ENCODE measurements at regions not wholly inside any gene's neighbourhood (a gene's known extent, or its start where the extent isn't known, plus 50 kb on each side); places are given as distances from the start of the nearest gene placed in this dataset.

DNA sequence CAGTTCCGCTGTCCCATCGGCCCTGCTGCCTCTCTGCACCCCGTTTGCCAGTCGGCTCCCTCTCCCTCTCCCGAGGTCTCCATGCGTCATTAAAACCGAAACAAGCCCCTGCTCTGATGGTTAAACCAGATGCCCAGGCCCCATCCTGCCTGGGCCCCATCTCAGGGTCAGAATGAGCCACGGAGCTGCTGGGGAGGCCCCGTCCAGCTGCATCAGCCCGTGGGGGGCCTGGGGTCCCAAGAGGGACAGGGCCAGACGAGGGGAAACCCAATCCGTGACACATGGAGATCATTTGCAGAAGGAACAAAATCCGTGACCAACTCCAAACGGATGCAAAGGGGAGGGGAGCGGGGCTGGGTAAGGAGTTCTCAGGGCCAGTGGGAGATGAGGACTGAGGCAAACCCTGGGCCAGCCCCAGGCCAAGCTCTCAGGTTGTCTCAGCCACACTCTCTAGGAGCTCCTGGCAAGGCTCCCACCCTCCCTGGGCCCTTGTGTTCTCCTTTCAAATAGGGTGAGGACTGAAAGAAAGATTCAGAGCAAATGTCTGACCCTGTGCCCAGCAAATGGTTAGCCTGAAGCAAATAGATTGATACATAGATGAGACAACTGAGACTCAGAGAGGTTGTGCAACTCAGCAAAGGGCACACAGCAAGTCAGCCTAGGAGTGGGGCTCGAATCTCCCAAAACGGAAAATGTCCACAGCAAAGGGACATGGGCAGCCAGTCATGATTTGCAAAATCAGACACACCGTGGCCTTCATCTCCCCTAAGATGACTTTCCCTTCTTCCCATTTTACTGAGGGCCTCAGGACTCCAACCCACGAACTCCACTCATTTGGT lies 162.1 kb downstream of the MN1 start:
- TF ChIP-seq, protein P1, sequence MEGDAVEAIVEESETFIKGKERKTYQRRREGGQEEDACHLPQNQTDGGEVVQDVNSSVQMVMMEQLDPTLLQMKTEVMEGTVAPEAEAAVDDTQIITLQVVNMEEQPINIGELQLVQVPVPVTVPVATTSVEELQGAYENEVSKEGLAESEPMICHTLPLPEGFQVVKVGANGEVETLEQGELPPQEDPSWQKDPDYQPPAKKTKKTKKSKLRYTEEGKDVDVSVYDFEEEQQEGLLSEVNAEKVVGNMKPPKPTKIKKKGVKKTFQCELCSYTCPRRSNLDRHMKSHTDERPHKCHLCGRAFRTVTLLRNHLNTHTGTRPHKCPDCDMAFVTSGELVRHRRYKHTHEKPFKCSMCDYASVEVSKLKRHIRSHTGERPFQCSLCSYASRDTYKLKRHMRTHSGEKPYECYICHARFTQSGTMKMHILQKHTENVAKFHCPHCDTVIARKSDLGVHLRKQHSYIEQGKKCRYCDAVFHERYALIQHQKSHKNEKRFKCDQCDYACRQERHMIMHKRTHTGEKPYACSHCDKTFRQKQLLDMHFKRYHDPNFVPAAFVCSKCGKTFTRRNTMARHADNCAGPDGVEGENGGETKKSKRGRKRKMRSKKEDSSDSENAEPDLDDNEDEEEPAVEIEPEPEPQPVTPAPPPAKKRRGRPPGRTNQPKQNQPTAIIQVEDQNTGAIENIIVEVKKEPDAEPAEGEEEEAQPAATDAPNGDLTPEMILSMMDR (IDR thresholded peaks at IDR 0.05): no peak
- no peak for TF ChIP-seq POLR2A (IDR thresholded peaks at IDR 0.05)
